Liver (tissue), 8 donors: ENCODE measurements at regions not wholly inside any gene's neighbourhood (a gene's known extent, or its start where the extent isn't known, plus 50 kb on each side); places are given as distances from the start of the nearest gene placed in this dataset.

ENCODE experiments used
- DNase-seq: peaks from one replicate; pipeline ENCODE4 v3.0.0-alpha.2; 2017; ENCODE audit warnings: low spot score
- H3K27ac ChIP-seq, 2 donors: one replicate each; pipeline ENCODE4 v1.7.0; 2013; ENCODE audit warnings: inconsistent platforms in 2 of 2, low read length in 2 of 2, control low read depth in 1 of 2, low read depth in 1 of 2, mild to moderate bottlenecking in 1 of 2
- H3K27me3 ChIP-seq, 4 donors: one replicate each; pipeline versions ENCODE4 v1.6.1 to v1.7.0; 2013; ENCODE audit warnings: low read length in 3 of 4, inconsistent platforms in 1 of 4, mild to moderate bottlenecking in 1 of 4, moderate library complexity in 1 of 4; ENCODE audit not compliant: control insufficient read depth in 4 of 4, insufficient read depth in 4 of 4
- H3K36me3 ChIP-seq, 4 donors: one replicate each; pipeline versions ENCODE4 v1.6.1 to v1.7.0; 2013; ENCODE audit warnings: low read length in 3 of 4, mild to moderate bottlenecking in 3 of 4, low read depth in 1 of 4, moderate library complexity in 1 of 4; ENCODE audit not compliant: control insufficient read depth in 4 of 4, insufficient read depth in 3 of 4
- H3K4me1 ChIP-seq, 4 donors: one replicate each; pipeline versions ENCODE4 v1.6.1 to v1.7.0; 2013; ENCODE audit warnings: low read length in 3 of 4, mild to moderate bottlenecking in 3 of 4, moderate library complexity in 1 of 4; ENCODE audit not compliant: control insufficient read depth in 4 of 4, insufficient read depth in 4 of 4
- H3K4me3 ChIP-seq, 3 donors: one replicate each; pipeline versions ENCODE4 v1.6.1 to v1.7.0; 2013; ENCODE audit warnings: low read length in 3 of 3, control low read depth in 1 of 3, low read depth in 1 of 3, mild to moderate bottlenecking in 1 of 3
- H3K9ac ChIP-seq, 2 donors: one replicate each; pipeline ENCODE4 v1.7.0; 2013; ENCODE audit warnings: low read length in 2 of 2, mild to moderate bottlenecking in 2 of 2, moderate library complexity in 2 of 2, control low read depth in 1 of 2, low read depth in 1 of 2
- H3K9me3 ChIP-seq, 4 donors: one replicate each; pipeline versions ENCODE4 v1.6.1 to v1.7.0; 2013; ENCODE audit warnings: low read length in 3 of 4; ENCODE audit not compliant: control insufficient read depth in 4 of 4
- ATF3 ChIP-seq: IDR thresholded peaks from 2 replicates; pipeline ENCODE4 v1.6.1; 2016; ENCODE audit warnings: antibody characterized with exemption
- CTCF ChIP-seq: fragments of 150-350 bp; IDR thresholded peaks from 2 replicates; pipeline ENCODE4 v1.5.1; 2017; ENCODE audit warnings: improper control_type of control experiment, low read depth, low read length; ENCODE audit not compliant: missing input control
- EGR1 ChIP-seq, 2 donors: IDR thresholded peaks; 2 replicates each; pipeline ENCODE4 v1.6.1; 2016 to 2018; ENCODE audit warnings: antibody characterized with exemption in 2 of 2, low read depth in 2 of 2
- FOXA1 ChIP-seq: IDR thresholded peaks from 2 replicates; pipeline ENCODE4 v1.6.1; 2016; ENCODE audit warnings: antibody characterized with exemption
- FOXA2 ChIP-seq: IDR thresholded peaks from 2 replicates; pipeline ENCODE4 v1.6.1; 2016; ENCODE audit warnings: antibody characterized with exemption
- GABPA ChIP-seq, 2 donors: IDR thresholded peaks in 1 of 2; conservative IDR thresholded peaks in 1 of 2; 2 replicates each; pipeline ENCODE4 v1.6.1; 2016; ENCODE audit warnings: antibody characterized with exemption in 2 of 2, mild to moderate bottlenecking in 1 of 2, moderate library complexity in 1 of 2
- HNF4A ChIP-seq, 2 donors: conservative IDR thresholded peaks; 2 replicates each; pipeline ENCODE4 v1.6.1; 2016; ENCODE audit warnings: antibody characterized with exemption in 2 of 2, mild to moderate bottlenecking in 2 of 2
- HNF4G ChIP-seq: IDR thresholded peaks from 2 replicates; pipeline ENCODE4 v1.6.1; 2016; ENCODE audit warnings: antibody characterized with exemption
- JUND ChIP-seq, 2 donors: IDR thresholded peaks; 2 replicates each; pipeline ENCODE4 v1.6.1; 2016; ENCODE audit warnings: antibody characterized with exemption in 2 of 2
- NR2F2 ChIP-seq: IDR thresholded peaks from 2 replicates; pipeline ENCODE4 v1.6.1; 2016; ENCODE audit warnings: antibody characterized with exemption
- RAD21 ChIP-seq, 2 donors: IDR thresholded peaks; 2 replicates each; pipeline ENCODE4 v1.6.1; 2016; ENCODE audit warnings: antibody characterized with exemption in 2 of 2, mild to moderate bottlenecking in 2 of 2
- RXRA ChIP-seq, 2 donors: IDR thresholded peaks; 2 replicates each; pipeline ENCODE4 v1.6.1; 2017 to 2018; ENCODE audit warnings: antibody characterized with exemption in 2 of 2, mild to moderate bottlenecking in 1 of 2
- SP1 ChIP-seq: IDR thresholded peaks from 2 replicates; pipeline ENCODE4 v1.6.1; 2018; ENCODE audit warnings: antibody characterized with exemption, mild to moderate bottlenecking
- TAF1 ChIP-seq: conservative IDR thresholded peaks from 2 replicates; pipeline ENCODE4 v1.6.1; 2016; ENCODE audit warnings: antibody characterized with exemption, mild to moderate bottlenecking
- YY1 ChIP-seq: IDR thresholded peaks from 2 replicates; pipeline ENCODE4 v1.6.1; 2016; ENCODE audit warnings: antibody characterized with exemption, mild to moderate bottlenecking
- ZBTB33 ChIP-seq: IDR thresholded peaks from 2 replicates; pipeline ENCODE4 v1.6.1; 2016; ENCODE audit warnings: antibody characterized with exemption
- WGBS: extraction: QIAGEN DNeasy Blood & Tissue Kit; methylation state at CpG from one replicate; pipeline ENCODE4 v1.1.7; 2013; 5-methylcytosine and 5-hydroxymethylcytosine counted together
- TF ChIP-seq, protein P1 (sequence below): IDR thresholded peaks from 2 replicates; pipeline ENCODE4 v1.6.1; 2016; ENCODE audit warnings: antibody characterized with exemption, mild to moderate bottlenecking
- TF ChIP-seq, protein P2 (sequence below): IDR thresholded peaks from 2 replicates; pipeline ENCODE4 v1.6.1; 2016; ENCODE audit warnings: antibody characterized with exemption
- donor health status: healthy.
- donor health status: healthy.
- donor health status: healthy.
- donor health status: healthy.
- donor health status: healthy.

- TF ChIP-seq, protein P1, sequence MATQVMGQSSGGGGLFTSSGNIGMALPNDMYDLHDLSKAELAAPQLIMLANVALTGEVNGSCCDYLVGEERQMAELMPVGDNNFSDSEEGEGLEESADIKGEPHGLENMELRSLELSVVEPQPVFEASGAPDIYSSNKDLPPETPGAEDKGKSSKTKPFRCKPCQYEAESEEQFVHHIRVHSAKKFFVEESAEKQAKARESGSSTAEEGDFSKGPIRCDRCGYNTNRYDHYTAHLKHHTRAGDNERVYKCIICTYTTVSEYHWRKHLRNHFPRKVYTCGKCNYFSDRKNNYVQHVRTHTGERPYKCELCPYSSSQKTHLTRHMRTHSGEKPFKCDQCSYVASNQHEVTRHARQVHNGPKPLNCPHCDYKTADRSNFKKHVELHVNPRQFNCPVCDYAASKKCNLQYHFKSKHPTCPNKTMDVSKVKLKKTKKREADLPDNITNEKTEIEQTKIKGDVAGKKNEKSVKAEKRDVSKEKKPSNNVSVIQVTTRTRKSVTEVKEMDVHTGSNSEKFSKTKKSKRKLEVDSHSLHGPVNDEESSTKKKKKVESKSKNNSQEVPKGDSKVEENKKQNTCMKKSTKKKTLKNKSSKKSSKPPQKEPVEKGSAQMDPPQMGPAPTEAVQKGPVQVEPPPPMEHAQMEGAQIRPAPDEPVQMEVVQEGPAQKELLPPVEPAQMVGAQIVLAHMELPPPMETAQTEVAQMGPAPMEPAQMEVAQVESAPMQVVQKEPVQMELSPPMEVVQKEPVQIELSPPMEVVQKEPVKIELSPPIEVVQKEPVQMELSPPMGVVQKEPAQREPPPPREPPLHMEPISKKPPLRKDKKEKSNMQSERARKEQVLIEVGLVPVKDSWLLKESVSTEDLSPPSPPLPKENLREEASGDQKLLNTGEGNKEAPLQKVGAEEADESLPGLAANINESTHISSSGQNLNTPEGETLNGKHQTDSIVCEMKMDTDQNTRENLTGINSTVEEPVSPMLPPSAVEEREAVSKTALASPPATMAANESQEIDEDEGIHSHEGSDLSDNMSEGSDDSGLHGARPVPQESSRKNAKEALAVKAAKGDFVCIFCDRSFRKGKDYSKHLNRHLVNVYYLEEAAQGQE, result no peak
- TF ChIP-seq ATF3 (no peak), NR2F2 (no peak), SP1 (no peak), ZBTB33 (no peak), JUND (IDR thresholded peaks at IDR 0.05) (no peak), EGR1 (IDR thresholded peaks at IDR 0.05; ENCODE audit: low read depth in 2 of 2) (no peak), TAF1 (no peak), FOXA2 (no peak), RXRA (IDR thresholded peaks at IDR 0.05) (no peak)
Observed at GRCh38 chr12:16884056-16884455, 278.1 kb upstream of the LMO3 start (continued).

- H3K27ac ChIP-seq, result no peak overlapping the region
- WGBS, result 94% methylated on average over 4 of the region's 4 CpGs
Observed at GRCh38 chr12:16881986-16882570, 276.1 kb upstream of the LMO3 start.

More at GRCh38 chr12:16881986-16882570, 276.1 kb upstream of the LMO3 start:
- Histone ChIP-seq H3K27me3 (no peaks in the 10 kb centered on the region), H3K9ac (no peak overlapping the region), H3K9me3 (no peaks in the 10 kb centered on the region), H3K4me3 (no peak overlapping the region), H3K36me3 (no peaks in the 10 kb centered on the region), H3K4me1 (peaks cover 0 to 3% (median 0%) of the 10 kb centered on the region in 4 donors)
- TF ChIP-seq CTCF (no peak), JUND (IDR thresholded peaks at IDR 0.05) (no peak), TAF1 (no peak), NR2F2 (no peak), RAD21 (IDR thresholded peaks at IDR 0.05) (no peak), ATF3 (no peak), FOXA1 (no peak), HNF4G (no peak), GABPA (IDR thresholded peaks at IDR 0.05 in 1 of 2, conservative IDR thresholded peaks at IDR 0.05 in 1 of 2) (no peak), RXRA (IDR thresholded peaks at IDR 0.05) (no peak), EGR1 (IDR thresholded peaks at IDR 0.05; ENCODE audit: low read depth in 2 of 2) (no peak), HNF4A (conservative IDR thresholded peaks at IDR 0.05) (no peak), YY1 (no peak), ZBTB33 (no peak), SP1 (no peak)
- TF ChIP-seq, protein P1, result no peak
- TF ChIP-seq, protein P2, sequence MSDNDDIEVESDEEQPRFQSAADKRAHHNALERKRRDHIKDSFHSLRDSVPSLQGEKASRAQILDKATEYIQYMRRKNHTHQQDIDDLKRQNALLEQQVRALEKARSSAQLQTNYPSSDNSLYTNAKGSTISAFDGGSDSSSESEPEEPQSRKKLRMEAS, result no peak
- no peak for DNase-seq
